ENCODE measurements at regions not wholly inside any gene's neighbourhood (a gene's known extent, or its start where the extent isn't known, plus 50 kb on each side); places are given as distances from the start of the nearest gene placed in this dataset.

DNA sequence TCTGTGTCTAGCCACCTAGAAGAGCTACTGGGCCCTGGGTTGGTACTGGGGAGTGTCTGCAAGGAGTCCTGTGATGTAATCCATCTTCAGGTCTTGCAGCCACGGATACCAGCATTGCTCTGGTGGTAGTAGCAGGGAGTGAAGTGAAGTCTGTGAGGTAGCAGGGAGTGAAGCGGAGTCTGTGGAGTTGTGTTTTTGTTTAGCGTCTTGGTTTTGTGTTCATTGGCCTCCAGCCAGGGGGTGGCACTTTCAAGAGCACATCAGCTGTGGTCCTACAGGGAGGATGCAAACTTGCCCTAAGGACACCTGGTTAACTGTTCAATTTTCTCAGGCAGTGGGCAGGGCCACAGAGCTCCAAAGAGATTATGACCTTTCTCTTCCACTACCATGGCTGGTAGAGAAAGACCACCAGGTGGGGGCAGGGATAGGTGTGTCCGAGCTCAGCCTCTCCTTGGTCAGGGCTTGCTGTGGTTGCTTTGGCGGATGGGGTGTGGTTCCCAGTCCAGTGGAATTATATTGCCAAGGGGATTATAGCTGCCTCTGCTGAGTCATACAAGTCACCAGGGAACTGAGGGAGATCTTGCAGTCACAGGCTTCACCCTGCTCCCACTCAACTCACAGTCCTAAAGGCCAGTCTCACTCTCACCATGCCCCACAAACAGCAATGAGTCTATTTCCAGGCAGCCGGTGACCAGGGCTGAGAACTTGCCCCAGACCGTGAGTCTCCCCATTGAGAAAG is 424.7 kb downstream of the ZBBX start:
- DNase-seq (ENCODE audit: low read depth, low spot score): no peak
- BruUV-seq (replicated peaks): no TSS peak

GRCh38 chr3:166934879-166935278 is 445.2 kb downstream of the ZBBX start:
- H3K36me3 ChIP-seq (ENCODE audit: control insufficient read depth, insufficient read depth, low read length): no peaks in the 10 kb centered on the region
- H3K9me3 ChIP-seq (ENCODE audit: control insufficient read depth, insufficient read depth, low read depth, low read length): no peaks in the 10 kb centered on the region
- TF ChIP-seq, protein P1, sequence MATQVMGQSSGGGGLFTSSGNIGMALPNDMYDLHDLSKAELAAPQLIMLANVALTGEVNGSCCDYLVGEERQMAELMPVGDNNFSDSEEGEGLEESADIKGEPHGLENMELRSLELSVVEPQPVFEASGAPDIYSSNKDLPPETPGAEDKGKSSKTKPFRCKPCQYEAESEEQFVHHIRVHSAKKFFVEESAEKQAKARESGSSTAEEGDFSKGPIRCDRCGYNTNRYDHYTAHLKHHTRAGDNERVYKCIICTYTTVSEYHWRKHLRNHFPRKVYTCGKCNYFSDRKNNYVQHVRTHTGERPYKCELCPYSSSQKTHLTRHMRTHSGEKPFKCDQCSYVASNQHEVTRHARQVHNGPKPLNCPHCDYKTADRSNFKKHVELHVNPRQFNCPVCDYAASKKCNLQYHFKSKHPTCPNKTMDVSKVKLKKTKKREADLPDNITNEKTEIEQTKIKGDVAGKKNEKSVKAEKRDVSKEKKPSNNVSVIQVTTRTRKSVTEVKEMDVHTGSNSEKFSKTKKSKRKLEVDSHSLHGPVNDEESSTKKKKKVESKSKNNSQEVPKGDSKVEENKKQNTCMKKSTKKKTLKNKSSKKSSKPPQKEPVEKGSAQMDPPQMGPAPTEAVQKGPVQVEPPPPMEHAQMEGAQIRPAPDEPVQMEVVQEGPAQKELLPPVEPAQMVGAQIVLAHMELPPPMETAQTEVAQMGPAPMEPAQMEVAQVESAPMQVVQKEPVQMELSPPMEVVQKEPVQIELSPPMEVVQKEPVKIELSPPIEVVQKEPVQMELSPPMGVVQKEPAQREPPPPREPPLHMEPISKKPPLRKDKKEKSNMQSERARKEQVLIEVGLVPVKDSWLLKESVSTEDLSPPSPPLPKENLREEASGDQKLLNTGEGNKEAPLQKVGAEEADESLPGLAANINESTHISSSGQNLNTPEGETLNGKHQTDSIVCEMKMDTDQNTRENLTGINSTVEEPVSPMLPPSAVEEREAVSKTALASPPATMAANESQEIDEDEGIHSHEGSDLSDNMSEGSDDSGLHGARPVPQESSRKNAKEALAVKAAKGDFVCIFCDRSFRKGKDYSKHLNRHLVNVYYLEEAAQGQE (IDR thresholded peaks at IDR 0.05; ENCODE audit: insufficient read depth in 1 of 2, low read depth in 2 of 2, low read length in 1 of 2): no peak
- TF ChIP-seq SIN3A (IDR thresholded peaks at IDR 0.05; ENCODE audit: borderline replicate concordance, insufficient read depth, low read depth, low read length) (no peak), TCF7L2 (IDR thresholded peaks at IDR 0.05; ENCODE audit: low read depth, low read length) (no peak), POLR2AphosphoS5 (IDR thresholded peaks at IDR 0.05; ENCODE audit: low read depth, low read length) (no peak)
- TF ChIP-seq, protein P2, sequence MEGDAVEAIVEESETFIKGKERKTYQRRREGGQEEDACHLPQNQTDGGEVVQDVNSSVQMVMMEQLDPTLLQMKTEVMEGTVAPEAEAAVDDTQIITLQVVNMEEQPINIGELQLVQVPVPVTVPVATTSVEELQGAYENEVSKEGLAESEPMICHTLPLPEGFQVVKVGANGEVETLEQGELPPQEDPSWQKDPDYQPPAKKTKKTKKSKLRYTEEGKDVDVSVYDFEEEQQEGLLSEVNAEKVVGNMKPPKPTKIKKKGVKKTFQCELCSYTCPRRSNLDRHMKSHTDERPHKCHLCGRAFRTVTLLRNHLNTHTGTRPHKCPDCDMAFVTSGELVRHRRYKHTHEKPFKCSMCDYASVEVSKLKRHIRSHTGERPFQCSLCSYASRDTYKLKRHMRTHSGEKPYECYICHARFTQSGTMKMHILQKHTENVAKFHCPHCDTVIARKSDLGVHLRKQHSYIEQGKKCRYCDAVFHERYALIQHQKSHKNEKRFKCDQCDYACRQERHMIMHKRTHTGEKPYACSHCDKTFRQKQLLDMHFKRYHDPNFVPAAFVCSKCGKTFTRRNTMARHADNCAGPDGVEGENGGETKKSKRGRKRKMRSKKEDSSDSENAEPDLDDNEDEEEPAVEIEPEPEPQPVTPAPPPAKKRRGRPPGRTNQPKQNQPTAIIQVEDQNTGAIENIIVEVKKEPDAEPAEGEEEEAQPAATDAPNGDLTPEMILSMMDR (IDR thresholded peaks at IDR 0.05): no peak
- DNase-seq (ENCODE audit: low read depth, low spot score) (no peak), ATAC-seq (no peak)
- intact Hi-C loops (cut with micrococcal nuclease; ENCODE audit: unreplicated experiment) (no loop called here), in situ Hi-C loops (cut with HindIII; ENCODE audit: low pct_unique_long_range_greater_than_20kb, low sequenced_read_pairs) (no loop called here)
- POLR2A ChIA-PET: no interaction called here
- H3K4me1 ChIP-seq (ENCODE audit: control insufficient read depth, insufficient read depth, low read length): no peaks in the 10 kb centered on the region
- BruUV-seq (replicated peaks): no TSS peak
- no peak overlapping the region for H3K4me3 ChIP-seq (ENCODE audit: low read depth in 2 of 2, low read length in 2 of 2)
- H3K27ac ChIP-seq (ENCODE audit: low read length): no peak overlapping the region
- no peaks in the 10 kb centered on the region for H3K27me3 ChIP-seq (ENCODE audit: control insufficient read depth, insufficient read depth, low read length)
- CTCF ChIA-PET: no interaction called here

More for the DNA sequence above, 424.7 kb downstream of the ZBBX start:
- Histone ChIP-seq H3K27ac (ENCODE audit: low read length) (no peak overlapping the region), H3K4me1 (ENCODE audit: control insufficient read depth, insufficient read depth, low read length) (no peaks in the 10 kb centered on the region), H3K36me3 (ENCODE audit: control insufficient read depth, insufficient read depth, low read length) (no peaks in the 10 kb centered on the region), H3K27me3 (ENCODE audit: control insufficient read depth, insufficient read depth, low read length) (no peaks in the 10 kb centered on the region), H3K9me3 (ENCODE audit: control insufficient read depth, insufficient read depth, low read depth, low read length) (no peaks in the 10 kb centered on the region), H3K4me3 (ENCODE audit: low read depth in 2 of 2, low read length in 2 of 2) (no peak overlapping the region)
- ATAC-seq: no peak
- POLR2A ChIA-PET: no interaction called here
- CTCF ChIA-PET: no interaction called here
- in situ Hi-C loops (cut with HindIII; ENCODE audit: low pct_unique_long_range_greater_than_20kb, low sequenced_read_pairs): no loop called here
- intact Hi-C loops (cut with micrococcal nuclease; ENCODE audit: unreplicated experiment): no loop called here
- TF ChIP-seq TCF7L2 (IDR thresholded peaks at IDR 0.05; ENCODE audit: low read depth, low read length) (no peak), POLR2AphosphoS5 (IDR thresholded peaks at IDR 0.05; ENCODE audit: low read depth, low read length) (no peak), SIN3A (IDR thresholded peaks at IDR 0.05; ENCODE audit: borderline replicate concordance, insufficient read depth, low read depth, low read length) (no peak)
- TF ChIP-seq, protein P1 (IDR thresholded peaks at IDR 0.05; ENCODE audit: insufficient read depth in 1 of 2, low read depth in 2 of 2, low read length in 1 of 2): no peak
- TF ChIP-seq, protein P2 (IDR thresholded peaks at IDR 0.05): no peak
